ENCODE measurements at regions not wholly inside any gene's neighbourhood (a gene's known extent, or its start where the extent isn't known, plus 50 kb on each side); places are given as distances from the start of the nearest gene placed in this dataset.

- Mint-ChIP-seq H3K27me3 (ENCODE audit: insufficient read depth, unreplicated experiment) (no peaks in the 10 kb centered on the region), H3K36me3 (ENCODE audit: insufficient read depth, unreplicated experiment) (no peaks in the 10 kb centered on the region), H3K27ac (ENCODE audit: unreplicated experiment) (no peak overlapping the region), H3K9me3 (ENCODE audit: unreplicated experiment) (no peaks in the 10 kb centered on the region), H3K4me1 (ENCODE audit: low read depth, unreplicated experiment) (no peaks in the 10 kb centered on the region), H3K4me3 (ENCODE audit: unreplicated experiment) (no peak overlapping the region)
- no peaks in the 10 kb centered on the region for H3K36me3 ChIP-seq (ENCODE audit: control insufficient read depth, insufficient read depth, low read length)
- H3K27me3 ChIP-seq (replicated peaks; ENCODE audit: control insufficient read depth, insufficient read depth, low read length) = no peaks in the 10 kb centered on the region
- no peak overlapping the region for H3K4me3 ChIP-seq (ENCODE audit: low read depth, low read length)
- ChIA-PET POLR2A (no interaction called here), CTCF (no interaction called here)
- no peaks in the 10 kb centered on the region for H3K4me1 ChIP-seq
- intact Hi-C loops (cut with micrococcal nuclease; ENCODE audit: unreplicated experiment) = no loop called here
- BruUV-seq (replicated peaks) = no TSS peak
- no peak for TF ChIP-seq CTCF (IDR thresholded peaks at IDR 0.05; ENCODE audit: insufficient read depth in 1 of 2, low read depth in 1 of 2, low read length in 1 of 2, severe bottlenecking in 1 of 2, unreplicated experiment in 1 of 2)
- H3K9me3 ChIP-seq = no peaks in the 10 kb centered on the region
- DNase-seq = no peak
These were observed 290.1 kb upstream of the KCND2 start for GRCh38 chr7:119982884-119983283.

DNA sequence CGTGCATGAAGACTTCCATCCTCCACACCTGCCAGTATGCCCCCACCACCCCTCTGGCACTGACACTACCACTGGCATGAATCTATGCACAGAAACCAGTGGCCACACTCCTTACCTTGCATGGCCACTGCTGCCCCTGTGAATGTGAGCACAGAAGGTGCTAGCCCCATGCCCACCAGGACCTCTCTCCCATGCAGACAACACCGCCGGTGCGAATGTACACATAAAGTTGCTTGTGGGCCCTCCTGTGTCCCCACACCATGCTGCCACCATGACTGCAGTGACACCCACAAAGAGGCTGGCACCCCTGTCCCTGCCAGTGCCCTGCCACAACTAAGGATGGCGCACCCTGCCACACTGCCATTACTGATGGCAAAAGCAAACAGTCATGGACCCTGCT lies 289.5 kb upstream of the KCND2 start:
- no peaks in the 10 kb centered on the region for H3K4me1 Mint-ChIP-seq (ENCODE audit: low read depth, unreplicated experiment)
- H3K36me3 Mint-ChIP-seq (ENCODE audit: insufficient read depth, unreplicated experiment) = no peaks in the 10 kb centered on the region
- no peaks in the 10 kb centered on the region for H3K36me3 ChIP-seq (ENCODE audit: control insufficient read depth, insufficient read depth, low read length)
- no peaks in the 10 kb centered on the region for H3K27me3 Mint-ChIP-seq (ENCODE audit: insufficient read depth, unreplicated experiment)
- no peak for DNase-seq
- no peaks in the 10 kb centered on the region for H3K4me1 ChIP-seq
- intact Hi-C loops (cut with micrococcal nuclease; ENCODE audit: unreplicated experiment) = no loop called here
- CTCF ChIA-PET = no interaction called here
- no peak overlapping the region for H3K4me3 Mint-ChIP-seq (ENCODE audit: unreplicated experiment)
- no peaks in the 10 kb centered on the region for H3K27me3 ChIP-seq (replicated peaks; ENCODE audit: control insufficient read depth, insufficient read depth, low read length)
- no peaks in the 10 kb centered on the region for H3K9me3 Mint-ChIP-seq (ENCODE audit: unreplicated experiment)
- H3K9me3 ChIP-seq = no peaks in the 10 kb centered on the region
- no TSS peak for BruUV-seq (replicated peaks)
- H3K4me3 ChIP-seq (ENCODE audit: low read depth, low read length) = no peak overlapping the region
- TF ChIP-seq CTCF (IDR thresholded peaks at IDR 0.05; ENCODE audit: insufficient read depth in 1 of 2, low read depth in 1 of 2, low read length in 1 of 2, severe bottlenecking in 1 of 2, unreplicated experiment in 1 of 2) = no peak
- no peak overlapping the region for H3K27ac Mint-ChIP-seq (ENCODE audit: unreplicated experiment)
- POLR2A ChIA-PET = no interaction called here

DNA sequence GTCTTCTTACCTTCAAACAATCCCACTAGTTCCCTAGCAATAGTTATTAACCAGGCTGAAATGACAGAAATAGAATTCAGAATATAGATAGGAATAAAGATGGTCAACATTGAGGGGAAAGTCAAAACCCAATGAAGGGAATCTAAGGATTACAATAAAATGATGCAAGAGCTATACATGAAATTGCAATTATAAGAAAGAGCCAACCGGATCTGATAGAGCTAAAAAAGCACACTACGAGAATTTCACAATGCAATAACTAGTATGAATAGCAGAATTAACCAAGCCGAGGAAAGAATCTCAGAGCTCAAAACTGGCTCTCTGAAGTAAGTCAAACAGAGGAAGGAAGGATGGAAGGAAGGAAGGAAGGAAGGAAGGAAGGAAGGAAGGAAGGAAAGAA lies 288.7 kb upstream of the KCND2 start:
- Mint-ChIP-seq H3K4me1 (ENCODE audit: low read depth, unreplicated experiment) (no peaks in the 10 kb centered on the region), H3K27me3 (ENCODE audit: insufficient read depth, unreplicated experiment) (no peaks in the 10 kb centered on the region), H3K4me3 (ENCODE audit: unreplicated experiment) (no peak overlapping the region), H3K9me3 (ENCODE audit: unreplicated experiment) (no peaks in the 10 kb centered on the region), H3K36me3 (ENCODE audit: insufficient read depth, unreplicated experiment) (no peaks in the 10 kb centered on the region), H3K27ac (ENCODE audit: unreplicated experiment) (no peak overlapping the region)
- H3K4me3 ChIP-seq (ENCODE audit: low read depth, low read length) = no peak overlapping the region
- TF ChIP-seq CTCF (IDR thresholded peaks at IDR 0.05; ENCODE audit: insufficient read depth in 1 of 2, low read depth in 1 of 2, low read length in 1 of 2, severe bottlenecking in 1 of 2, unreplicated experiment in 1 of 2) = no peak
- no peaks in the 10 kb centered on the region for H3K9me3 ChIP-seq
- no peaks in the 10 kb centered on the region for H3K4me1 ChIP-seq
- ChIA-PET CTCF (no interaction called here), POLR2A (no interaction called here)
- no TSS peak for BruUV-seq (replicated peaks)
- H3K36me3 ChIP-seq (ENCODE audit: control insufficient read depth, insufficient read depth, low read length) = no peaks in the 10 kb centered on the region
- no peak for DNase-seq
- H3K27me3 ChIP-seq (replicated peaks; ENCODE audit: control insufficient read depth, insufficient read depth, low read length) = no peaks in the 10 kb centered on the region
- intact Hi-C loops (cut with micrococcal nuclease; ENCODE audit: unreplicated experiment) = no loop called here

Data from Caco-2 (cell line).